Choroid plexus epithelial cell (primary cell): ENCODE measurements at regions not wholly inside any gene's neighbourhood (a gene's known extent, or its start where the extent isn't known, plus 50 kb on each side); places are given as distances from the start of the nearest gene placed in this dataset.
A peak's percentile ranks its signal among the peaks of the same experiment; 100 is the strongest.

Experiments used
- DNase-seq: peaks from one replicate; pipeline ENCODE4 v3.0.0-alpha.2; 2010; ENCODE audit warnings: low read depth
- H3K4me3 ChIP-seq: 2 replicates; pipeline ENCODE4 v1.5.1; 2011; ENCODE audit warnings: low read depth, mild to moderate bottlenecking, control low read depth, low read length, moderate library complexity
- TF ChIP-seq, protein P1 (sequence below): conservative IDR thresholded peaks from 2 replicates; pipeline ENCODE4 v1.5.1; 2011; ENCODE audit warnings: low read depth, mild to moderate bottlenecking, control low read depth, inconsistent platforms, low read length, moderate library complexity

- H3K4me3 ChIP-seq, result no peak overlapping the region
- DNase-seq, result no peak
- TF ChIP-seq, protein P1, sequence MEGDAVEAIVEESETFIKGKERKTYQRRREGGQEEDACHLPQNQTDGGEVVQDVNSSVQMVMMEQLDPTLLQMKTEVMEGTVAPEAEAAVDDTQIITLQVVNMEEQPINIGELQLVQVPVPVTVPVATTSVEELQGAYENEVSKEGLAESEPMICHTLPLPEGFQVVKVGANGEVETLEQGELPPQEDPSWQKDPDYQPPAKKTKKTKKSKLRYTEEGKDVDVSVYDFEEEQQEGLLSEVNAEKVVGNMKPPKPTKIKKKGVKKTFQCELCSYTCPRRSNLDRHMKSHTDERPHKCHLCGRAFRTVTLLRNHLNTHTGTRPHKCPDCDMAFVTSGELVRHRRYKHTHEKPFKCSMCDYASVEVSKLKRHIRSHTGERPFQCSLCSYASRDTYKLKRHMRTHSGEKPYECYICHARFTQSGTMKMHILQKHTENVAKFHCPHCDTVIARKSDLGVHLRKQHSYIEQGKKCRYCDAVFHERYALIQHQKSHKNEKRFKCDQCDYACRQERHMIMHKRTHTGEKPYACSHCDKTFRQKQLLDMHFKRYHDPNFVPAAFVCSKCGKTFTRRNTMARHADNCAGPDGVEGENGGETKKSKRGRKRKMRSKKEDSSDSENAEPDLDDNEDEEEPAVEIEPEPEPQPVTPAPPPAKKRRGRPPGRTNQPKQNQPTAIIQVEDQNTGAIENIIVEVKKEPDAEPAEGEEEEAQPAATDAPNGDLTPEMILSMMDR, result no peak
These were observed 127.8 kb upstream of the IGSF21 start for GRCh38 chr1:17979815-17980214.

- TF ChIP-seq, protein P1, result no peak
- no peak overlapping the region for H3K4me3 ChIP-seq
- no peak for DNase-seq
These were observed 125.4 kb upstream of the IGSF21 start for GRCh38 chr1:17982197-17982596.

DNA sequence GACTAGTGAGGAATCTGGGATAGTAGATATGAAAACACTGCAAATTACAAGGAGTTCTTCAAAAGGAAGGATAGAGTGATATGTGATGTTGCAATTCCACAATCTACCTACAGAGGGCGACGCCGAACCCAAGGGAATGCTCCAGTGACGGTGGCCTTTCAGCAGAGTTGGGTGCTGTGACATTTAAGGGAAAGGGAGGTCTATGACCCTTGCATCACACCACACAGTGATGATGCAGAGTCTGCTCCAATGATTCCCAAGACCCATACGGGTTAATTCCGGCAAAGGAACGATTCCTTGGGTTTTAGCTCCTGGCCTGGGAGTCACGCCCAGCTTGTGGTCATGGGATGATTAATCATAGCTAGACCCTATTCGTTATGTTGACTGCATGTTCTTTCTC is 123.0 kb upstream of the IGSF21 start:
- H3K4me3 ChIP-seq, result no peak overlapping the region
- DNase-seq, result peak; percentile 2
- TF ChIP-seq, protein P1, result peak; percentile 47

DNA sequence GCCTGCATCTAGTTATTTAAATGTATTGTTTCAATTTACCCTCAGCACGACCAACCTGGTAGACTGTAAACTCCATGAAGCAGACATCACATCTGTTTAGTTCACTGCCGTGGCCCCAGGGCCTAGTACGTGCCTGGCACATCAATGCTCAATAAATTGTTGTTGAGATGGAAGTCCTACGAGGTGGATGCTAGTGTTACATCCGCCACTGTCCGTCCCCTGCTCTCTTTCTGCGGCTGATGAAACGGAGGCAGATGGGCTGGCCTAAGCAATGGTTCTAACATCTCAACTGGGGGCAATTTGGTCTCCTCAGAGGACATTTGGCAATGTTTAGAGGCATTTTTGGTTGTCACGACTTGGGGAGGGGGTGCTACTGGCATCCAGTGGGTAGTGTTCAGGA is 121.4 kb upstream of the IGSF21 start:
- no peak overlapping the region for H3K4me3 ChIP-seq
- DNase-seq, result no peak
- TF ChIP-seq, protein P1, result no peak

DNA sequence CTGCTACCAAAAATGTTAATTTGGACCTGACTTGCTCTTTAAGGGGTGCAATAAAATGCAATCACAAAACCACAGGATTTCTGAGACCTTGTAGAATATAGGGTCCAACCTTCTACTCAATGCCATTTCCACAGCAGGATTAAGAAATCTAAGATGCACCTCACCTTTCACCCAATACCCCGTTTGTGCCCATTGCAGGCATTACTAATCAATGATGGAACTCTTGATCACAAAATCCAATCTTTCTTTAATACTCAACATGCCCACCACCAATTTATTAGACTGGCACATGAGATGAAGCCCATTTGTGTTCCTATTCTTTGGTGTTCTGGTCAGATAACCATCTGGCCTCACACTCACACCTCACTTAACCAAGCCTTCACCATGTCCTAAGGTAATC is 117.2 kb upstream of the IGSF21 start:
- no peak overlapping the region for H3K4me3 ChIP-seq
- no peak for DNase-seq
- TF ChIP-seq, protein P1, result no peak

DNA sequence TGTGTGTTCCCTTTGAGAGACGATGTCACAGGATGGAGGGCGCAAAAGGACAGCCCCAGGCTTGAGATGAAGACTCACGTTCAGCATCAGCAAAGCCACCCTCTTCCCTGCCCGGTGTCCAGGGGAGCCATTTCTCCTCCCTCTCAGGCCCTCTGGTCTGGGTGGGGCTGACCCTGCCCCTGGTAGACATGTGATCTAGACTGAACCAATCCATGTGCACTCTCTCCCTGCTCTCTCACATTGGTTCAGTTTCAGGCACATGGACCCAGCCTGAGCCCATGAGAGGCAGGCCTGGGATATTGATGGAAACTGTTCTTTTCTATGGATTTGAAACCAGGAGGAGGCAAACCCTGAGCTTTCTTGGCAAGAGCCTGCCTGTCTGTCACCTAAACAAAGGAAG is 115.6 kb upstream of the IGSF21 start:
- H3K4me3 ChIP-seq, result no peak overlapping the region
- DNase-seq, result no peak
- TF ChIP-seq, protein P1, result no peak

- no peak overlapping the region for H3K4me3 ChIP-seq
- DNase-seq, result no peak
- TF ChIP-seq, protein P1, result no peak
These were observed 114.8 kb upstream of the IGSF21 start for GRCh38 chr1:17992800-17993199.
